Astrocyte of the cerebellum (primary cell): ENCODE measurements at regions not wholly inside any gene's neighbourhood (a gene's known extent, or its start where the extent isn't known, plus 50 kb on each side); places are given as distances from the start of the nearest gene placed in this dataset.

Source experiments
- DNase-seq: peaks from one replicate; pipeline ENCODE4 v3.0.0-alpha.2; 2011; ENCODE audit warnings: low read depth
- H3K4me3 ChIP-seq: 2 replicates; pipeline ENCODE4 v1.5.1; 2011; ENCODE audit warnings: mild to moderate bottlenecking, low read depth, low read length, moderate library complexity
- in situ Hi-C: cut with HindIII; loops from 2 replicates; pipeline ENCODE4 v1.10.0; 2017; ENCODE audit warnings: low sequenced_read_pairs
- TF ChIP-seq, protein P1 (sequence below): IDR thresholded peaks from 2 replicates; pipeline ENCODE4 v1.5.1; 2012; ENCODE audit warnings: low read length, low read depth, moderate library complexity, mild to moderate bottlenecking; ENCODE audit errors: missing control alignments

DNA sequence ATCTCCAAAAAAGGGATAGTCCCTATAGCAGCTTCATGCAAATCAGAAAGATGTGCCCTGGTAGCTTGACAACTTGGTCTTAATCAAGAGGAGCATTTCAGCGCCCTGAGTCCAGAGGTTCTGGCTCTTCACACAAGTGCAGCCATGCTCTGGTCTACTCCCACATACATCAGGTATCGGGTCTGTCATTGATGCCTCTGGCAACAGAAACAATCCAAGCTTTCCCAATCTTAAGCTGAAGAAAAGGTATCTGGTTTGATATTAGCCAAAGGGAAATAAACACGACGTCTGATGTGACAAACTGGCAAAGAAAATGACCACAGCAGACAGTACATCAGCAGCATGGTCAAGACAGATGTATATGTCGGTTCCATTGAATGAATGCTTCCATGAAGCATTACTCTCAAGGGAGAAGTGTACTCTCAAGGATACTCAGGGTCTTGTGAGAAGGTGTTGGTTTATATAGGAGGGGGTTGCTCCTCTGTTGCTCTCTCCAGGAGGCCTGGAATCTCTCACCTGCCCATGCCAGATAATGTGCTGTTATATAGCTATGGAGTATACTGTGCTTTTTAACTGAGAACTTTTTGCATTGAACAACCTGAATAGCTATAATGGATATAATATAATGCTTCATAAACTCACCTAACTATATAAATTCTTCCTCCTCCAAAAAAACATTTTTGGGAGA lies 879.6 kb upstream of the PCDH10 start:
- TF ChIP-seq, protein P1, sequence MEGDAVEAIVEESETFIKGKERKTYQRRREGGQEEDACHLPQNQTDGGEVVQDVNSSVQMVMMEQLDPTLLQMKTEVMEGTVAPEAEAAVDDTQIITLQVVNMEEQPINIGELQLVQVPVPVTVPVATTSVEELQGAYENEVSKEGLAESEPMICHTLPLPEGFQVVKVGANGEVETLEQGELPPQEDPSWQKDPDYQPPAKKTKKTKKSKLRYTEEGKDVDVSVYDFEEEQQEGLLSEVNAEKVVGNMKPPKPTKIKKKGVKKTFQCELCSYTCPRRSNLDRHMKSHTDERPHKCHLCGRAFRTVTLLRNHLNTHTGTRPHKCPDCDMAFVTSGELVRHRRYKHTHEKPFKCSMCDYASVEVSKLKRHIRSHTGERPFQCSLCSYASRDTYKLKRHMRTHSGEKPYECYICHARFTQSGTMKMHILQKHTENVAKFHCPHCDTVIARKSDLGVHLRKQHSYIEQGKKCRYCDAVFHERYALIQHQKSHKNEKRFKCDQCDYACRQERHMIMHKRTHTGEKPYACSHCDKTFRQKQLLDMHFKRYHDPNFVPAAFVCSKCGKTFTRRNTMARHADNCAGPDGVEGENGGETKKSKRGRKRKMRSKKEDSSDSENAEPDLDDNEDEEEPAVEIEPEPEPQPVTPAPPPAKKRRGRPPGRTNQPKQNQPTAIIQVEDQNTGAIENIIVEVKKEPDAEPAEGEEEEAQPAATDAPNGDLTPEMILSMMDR: no peak
- in situ Hi-C loops: no loop called here
- no peak overlapping the region for H3K4me3 ChIP-seq
- no peak for DNase-seq

DNA sequence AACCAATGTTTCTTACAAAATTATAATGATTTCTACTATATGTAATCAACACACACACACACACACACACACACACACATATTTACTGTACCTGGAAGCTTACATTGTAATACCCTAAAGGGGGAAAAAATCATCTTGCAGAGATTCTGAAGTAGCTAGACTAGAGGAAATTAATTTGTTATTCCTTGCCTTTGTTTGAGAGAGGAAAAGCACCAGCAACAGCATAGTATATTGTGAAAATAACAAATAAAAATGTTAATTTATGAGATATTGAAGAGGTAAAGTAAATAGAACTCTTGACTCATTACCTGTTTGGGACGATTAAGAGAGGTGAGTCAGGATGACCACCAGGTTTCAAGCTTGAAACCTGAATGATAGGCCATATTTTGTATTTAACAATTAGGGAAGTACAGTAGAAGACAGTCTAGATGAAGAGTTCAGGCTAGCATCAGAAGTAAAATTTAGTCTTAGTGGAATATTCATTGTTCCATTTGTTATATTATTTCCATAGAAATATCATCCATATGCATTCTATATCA lies 873.4 kb upstream of the PCDH10 start:
- TF ChIP-seq, protein P1: no peak

DNA sequence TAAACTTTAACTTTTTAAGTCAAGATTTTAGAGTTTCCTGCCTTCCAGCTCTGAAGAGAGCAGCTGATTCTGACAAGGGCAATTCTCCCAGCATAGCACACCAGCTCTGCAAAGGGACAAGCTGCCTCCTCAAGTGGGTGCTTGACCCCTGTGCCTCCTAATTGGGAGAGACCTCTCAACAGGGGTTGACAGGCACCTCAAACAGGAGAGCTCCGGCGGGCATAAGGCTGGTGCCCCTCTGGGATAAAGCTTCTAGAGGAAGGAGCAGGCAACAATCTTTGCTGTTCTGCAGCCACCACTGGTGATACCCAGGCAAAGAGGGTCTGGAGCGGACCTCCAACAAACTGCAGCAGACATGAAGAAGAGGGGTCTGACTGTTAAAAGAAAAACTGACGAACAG lies 872.9 kb upstream of the PCDH10 start:
- no peak overlapping the region for H3K4me3 ChIP-seq
- TF ChIP-seq, protein P1: no peak
- in situ Hi-C loops: no loop called here
- DNase-seq: no peak

More for the DNA sequence above, 873.4 kb upstream of the PCDH10 start:
- no peak overlapping the region for H3K4me3 ChIP-seq
- in situ Hi-C loops: no loop called here
- DNase-seq: no peak

DNA sequence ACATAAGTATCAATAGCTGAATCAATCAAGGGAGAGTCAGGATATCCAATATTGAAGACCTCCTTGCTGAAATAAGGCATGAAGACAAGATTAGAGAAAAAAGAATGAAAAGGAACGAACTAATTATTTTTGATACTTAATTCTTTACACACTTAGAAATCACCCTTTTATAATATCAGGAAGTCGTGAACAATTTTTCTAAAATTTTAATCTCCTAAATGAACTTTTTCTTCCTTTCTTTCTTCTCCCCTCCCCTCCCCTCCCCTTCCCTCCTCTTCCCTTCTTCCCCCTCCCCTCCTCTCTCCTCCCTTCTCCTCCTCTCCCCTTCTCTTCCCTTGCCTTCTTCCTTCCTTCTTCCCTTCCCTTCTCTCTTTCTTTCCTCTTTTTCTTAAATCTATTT lies 872.1 kb upstream of the PCDH10 start:
- TF ChIP-seq, protein P1: no peak
- no peak overlapping the region for H3K4me3 ChIP-seq
- in situ Hi-C loops: no loop called here
- DNase-seq: no peak

DNA sequence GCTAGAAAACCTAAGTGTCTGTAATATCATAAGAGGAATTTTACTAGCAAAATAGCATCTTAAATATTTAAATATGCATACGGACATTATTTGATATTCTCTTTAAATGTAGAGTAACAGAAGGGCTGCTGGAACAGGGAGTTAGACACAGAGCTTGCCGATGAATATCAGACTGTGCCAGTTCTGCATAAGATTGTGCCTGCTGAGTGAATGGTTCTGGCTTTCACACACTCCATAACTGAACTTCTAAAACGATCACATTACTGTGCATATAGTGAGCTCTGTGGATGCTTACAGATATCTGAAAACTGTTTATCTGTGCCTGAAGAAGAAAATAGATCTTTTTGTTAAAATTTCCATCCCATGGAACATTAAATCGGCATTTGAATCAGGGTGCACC lies 867.4 kb upstream of the PCDH10 start:
- in situ Hi-C loops: no loop called here
- no peak for DNase-seq

DNA sequence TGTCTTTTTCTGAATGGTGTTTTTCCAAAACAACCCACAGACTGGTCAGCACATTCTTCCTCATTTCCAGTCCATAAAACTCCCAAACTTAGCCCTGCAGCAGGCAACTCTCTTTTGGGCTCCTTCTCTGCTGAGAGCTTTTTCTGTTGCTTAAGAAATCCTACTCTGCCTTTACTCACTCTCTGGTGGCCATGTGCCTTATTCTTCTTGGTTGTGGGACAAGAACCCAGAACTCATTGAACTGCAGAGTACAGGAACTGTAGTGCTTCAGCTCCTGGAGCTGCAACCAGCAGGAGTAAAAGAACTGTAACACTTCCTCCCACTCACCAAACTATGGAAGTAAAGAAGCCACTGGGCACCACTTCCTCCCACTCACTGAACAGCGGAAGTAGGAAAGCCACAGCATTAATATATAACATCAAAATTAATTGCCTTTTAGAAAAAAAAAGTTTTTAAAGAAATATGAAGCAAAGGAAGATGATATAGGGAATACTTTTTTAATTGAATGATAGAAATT lies 864.1 kb upstream of the PCDH10 start:
- in situ Hi-C loops: no loop called here
- DNase-seq: no peak
- TF ChIP-seq, protein P1: no peak
- no peak overlapping the region for H3K4me3 ChIP-seq

More for the DNA sequence above, 867.4 kb upstream of the PCDH10 start:
- TF ChIP-seq, protein P1: no peak
- H3K4me3 ChIP-seq: no peak overlapping the region
